ENCODE measurements at regions not wholly inside any gene's neighbourhood (a gene's known extent, or its start where the extent isn't known, plus 50 kb on each side); places are given as distances from the start of the nearest gene placed in this dataset.

DNA sequence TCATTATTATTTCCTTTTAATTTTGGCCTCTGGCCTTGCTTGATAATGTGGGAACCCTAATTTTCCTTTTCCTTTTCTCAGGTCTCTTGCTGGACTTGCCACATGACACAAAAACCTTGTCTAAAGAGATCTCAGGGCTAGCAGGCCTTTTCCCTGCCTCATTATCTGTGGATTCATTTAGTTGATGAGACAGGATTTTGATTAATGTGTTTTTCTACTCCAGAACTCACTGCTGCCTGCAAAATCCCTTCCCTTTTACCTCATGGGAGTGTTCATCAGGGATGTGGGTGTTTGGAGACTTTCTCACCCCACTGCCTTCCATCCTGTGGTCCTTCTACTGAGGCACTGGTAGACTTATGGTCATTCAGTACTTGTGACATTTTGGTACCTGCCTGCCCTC, 56.2 kb upstream of the MAMDC2 start:
- no peak overlapping the region for H3K4me3 ChIP-seq
- no peak for DNase-seq
- in situ Hi-C loops (cut with MboI): no loop called here
- H3K9me3 ChIP-seq (ENCODE audit: low read depth): no peaks in the 10 kb centered on the region
- H4K20me1 ChIP-seq (ENCODE audit: insufficient read depth): no peaks in the 10 kb centered on the region
- no peak overlapping the region for H3K4me2 ChIP-seq (ENCODE audit: unreplicated experiment)
- H3K79me2 ChIP-seq (ENCODE audit: insufficient read depth): no peaks in the 10 kb centered on the region
- no peak for TF ChIP-seq EZH2phosphoT487 (IDR thresholded peaks at IDR 0.05; ENCODE audit: insufficient read depth, low read depth)
- TF ChIP-seq EZH2 (IDR thresholded peaks at IDR 0.05; ENCODE audit: insufficient read depth, poor library complexity, severe bottlenecking): no peak
- no peaks in the 10 kb centered on the region for H3K36me3 ChIP-seq (ENCODE audit: low read depth)
- H3K4me1 ChIP-seq (ENCODE audit: insufficient read depth): no peaks in the 10 kb centered on the region
- no peaks in the 10 kb centered on the region for H3K9me2 ChIP-seq (ENCODE audit: insufficient read depth)
- H3F3A ChIP-seq (ENCODE audit: insufficient read depth): no peaks in the 10 kb centered on the region
- no peak overlapping the region for H3K27ac ChIP-seq
- H2AFZ ChIP-seq: no peak overlapping the region
- H3K27me3 ChIP-seq (replicated peaks; ENCODE audit: insufficient read depth): peaks cover 9% of the 10 kb centered on the region; the same call in 1 of the 2 replicates
- no peak overlapping the region for H3K9ac ChIP-seq

DNA sequence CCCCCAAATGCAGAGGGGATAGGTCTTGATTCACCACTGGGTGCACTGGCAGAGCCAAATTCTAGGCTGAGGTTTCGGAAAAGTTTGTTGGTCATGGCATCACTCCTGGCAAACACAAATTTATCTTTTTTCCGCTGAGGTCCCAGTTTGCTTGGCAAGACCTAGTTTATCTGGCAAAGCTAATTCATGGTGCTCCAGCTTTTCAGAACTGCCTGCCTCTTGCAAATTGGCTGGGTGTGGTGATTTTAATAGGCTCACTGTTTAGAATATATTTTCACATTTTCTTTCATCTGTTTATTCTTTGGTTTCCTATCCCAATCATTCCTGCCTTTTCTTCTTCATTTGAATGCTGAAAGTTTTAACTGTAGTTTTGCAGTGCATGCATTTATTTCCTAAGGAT, 50.5 kb upstream of the MAMDC2 start:
- no peaks in the 10 kb centered on the region for H4K20me1 ChIP-seq (ENCODE audit: insufficient read depth)
- H3K4me1 ChIP-seq (ENCODE audit: insufficient read depth): no peaks in the 10 kb centered on the region
- H3K27ac ChIP-seq: no peak overlapping the region
- no peaks in the 10 kb centered on the region for H3K79me2 ChIP-seq (ENCODE audit: insufficient read depth)
- H3K36me3 ChIP-seq (ENCODE audit: low read depth): no peaks in the 10 kb centered on the region
- no peak for DNase-seq
- H3K4me2 ChIP-seq (ENCODE audit: unreplicated experiment): no peak overlapping the region
- no peak overlapping the region for H2AFZ ChIP-seq
- no peaks in the 10 kb centered on the region for H3K9me3 ChIP-seq (ENCODE audit: low read depth)
- H3K4me3 ChIP-seq: no peak overlapping the region
- in situ Hi-C loops (cut with MboI): no loop called here
- TF ChIP-seq EZH2phosphoT487 (IDR thresholded peaks at IDR 0.05; ENCODE audit: insufficient read depth, low read depth) (no peak), EZH2 (IDR thresholded peaks at IDR 0.05; ENCODE audit: insufficient read depth, poor library complexity, severe bottlenecking) (no peak)
- no peak overlapping the region for H3K9ac ChIP-seq
- peaks cover 9% of the 10 kb centered on the region; the same call in 1 of the 2 replicates for H3K27me3 ChIP-seq (replicated peaks; ENCODE audit: insufficient read depth)
- WGBS, 2 experiments (ENCODE audit: low coverage in 1 of 2, low lambda C conversion rate in 2 of 2, missing lambda C conversion rate in 2 of 2): 23 to 29% methylated on average over 2 of the region's 2 CpGs
- no peaks in the 10 kb centered on the region for H3K9me2 ChIP-seq (ENCODE audit: insufficient read depth)
- H3F3A ChIP-seq (ENCODE audit: insufficient read depth): no peaks in the 10 kb centered on the region

Measured in GM23248 (cell line).